ENCODE measurements at regions not wholly inside any gene's neighbourhood (a gene's known extent, or its start where the extent isn't known, plus 50 kb on each side); places are given as distances from the start of the nearest gene placed in this dataset.

DNA sequence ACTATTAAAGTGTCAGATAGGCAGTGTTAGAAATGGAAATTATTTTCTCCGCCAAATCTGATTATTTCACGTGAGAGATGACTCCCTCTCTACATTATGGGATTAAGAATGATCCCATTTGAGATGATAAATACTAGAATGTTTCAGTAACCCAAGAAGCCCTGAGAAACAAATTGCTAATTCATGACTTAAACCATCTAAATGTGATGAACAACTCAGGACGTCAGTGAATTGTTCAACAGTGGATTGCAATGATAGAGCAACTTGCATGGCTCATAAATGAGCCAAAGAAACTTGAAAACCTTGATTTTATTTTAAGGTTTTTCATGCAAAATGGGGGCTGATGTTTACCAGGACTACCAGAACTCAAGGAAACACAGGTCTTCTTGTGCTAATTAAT is 350.5 kb upstream of the WWC1 start:
- TF ChIP-seq, protein P1, sequence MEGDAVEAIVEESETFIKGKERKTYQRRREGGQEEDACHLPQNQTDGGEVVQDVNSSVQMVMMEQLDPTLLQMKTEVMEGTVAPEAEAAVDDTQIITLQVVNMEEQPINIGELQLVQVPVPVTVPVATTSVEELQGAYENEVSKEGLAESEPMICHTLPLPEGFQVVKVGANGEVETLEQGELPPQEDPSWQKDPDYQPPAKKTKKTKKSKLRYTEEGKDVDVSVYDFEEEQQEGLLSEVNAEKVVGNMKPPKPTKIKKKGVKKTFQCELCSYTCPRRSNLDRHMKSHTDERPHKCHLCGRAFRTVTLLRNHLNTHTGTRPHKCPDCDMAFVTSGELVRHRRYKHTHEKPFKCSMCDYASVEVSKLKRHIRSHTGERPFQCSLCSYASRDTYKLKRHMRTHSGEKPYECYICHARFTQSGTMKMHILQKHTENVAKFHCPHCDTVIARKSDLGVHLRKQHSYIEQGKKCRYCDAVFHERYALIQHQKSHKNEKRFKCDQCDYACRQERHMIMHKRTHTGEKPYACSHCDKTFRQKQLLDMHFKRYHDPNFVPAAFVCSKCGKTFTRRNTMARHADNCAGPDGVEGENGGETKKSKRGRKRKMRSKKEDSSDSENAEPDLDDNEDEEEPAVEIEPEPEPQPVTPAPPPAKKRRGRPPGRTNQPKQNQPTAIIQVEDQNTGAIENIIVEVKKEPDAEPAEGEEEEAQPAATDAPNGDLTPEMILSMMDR (IDR thresholded peaks at IDR 0.05; ENCODE audit: insufficient read depth, low read length, poor library complexity, severe bottlenecking): no peak
- no peak for TF ChIP-seq EZH2phosphoT487 (conservative IDR thresholded peaks at IDR 0.05; ENCODE audit: low read length)

Measured in SU-DHL-6 (cell line).